CD4-positive, alpha-beta T cell (primary cell): ENCODE measurements at regions not wholly inside any gene's neighbourhood (a gene's known extent, or its start where the extent isn't known, plus 50 kb on each side); places are given as distances from the start of the nearest gene placed in this dataset.

ENCODE experiments used
- ATAC-seq: fragments of 200-7000 bp; cut with Tn5 transposase; one replicate; pipeline ENCODE4 v1.10.0; 2022; ENCODE audit warnings: mild to moderate bottlenecking; ENCODE audit not compliant: poor library complexity
- CTCF ChIA-PET: fragments of 350-600 bp; sonication (Branson Sonifier 250); formaldehyde crosslinking; loops from one replicate; lab custom pipeline; 2021; ENCODE audit warnings: antibody characterized with exemption, inconsistent platforms; lab: Charles Lee
- POLR2A ChIA-PET: fragments of 350-600 bp; sonication (Branson Sonifier 250); formaldehyde crosslinking; loops from one replicate; lab custom pipeline; 2021; ENCODE audit warnings: antibody characterized with exemption, inconsistent platforms; lab: Charles Lee
- DNase-seq, 14 experiments: peaks; one replicate each; pipeline ENCODE4 v3.0.0-alpha.2; 2013 to 2020; ENCODE audit warnings: mixed read lengths in 2 of 14
- H3K27ac ChIP-seq, 2 donors: one replicate each; pipeline versions ENCODE4 v1.5.1 to v1.7.0; 2013; ENCODE audit warnings: low read length in 2 of 2, low read depth in 1 of 2, mild to moderate bottlenecking in 1 of 2
- H3K27me3 ChIP-seq, 2 experiments: 1 replicate in 1 of 2; 2 replicates in 1 of 2; pipeline versions ENCODE4 v1.6.1 to v1.7.0; 2013; ENCODE audit warnings: low read length in 2 of 2, control low read depth in 1 of 2, mild to moderate bottlenecking in 1 of 2, moderate library complexity in 1 of 2; ENCODE audit not compliant: insufficient read depth in 2 of 2, control insufficient read depth in 1 of 2
- H3K36me3 ChIP-seq: one replicate; pipeline ENCODE4 v1.6.1; 2013; ENCODE audit warnings: low read length, control low read depth; ENCODE audit not compliant: insufficient read depth
- H3K4me1 ChIP-seq: one replicate; pipeline ENCODE4 v1.6.1; 2013; ENCODE audit warnings: low read length, control low read depth; ENCODE audit not compliant: insufficient read depth
- H3K4me3 ChIP-seq: one replicate; pipeline ENCODE4 v1.5.1; 2013; ENCODE audit warnings: mild to moderate bottlenecking, low read length, moderate library complexity
- H3K9me3 ChIP-seq, 2 experiments: 1 replicate in 1 of 2; 2 replicates in 1 of 2; pipeline versions ENCODE4 v1.6.1 to v1.7.0; 2013; ENCODE audit warnings: low read length in 2 of 2, mild to moderate bottlenecking in 2 of 2, control low read depth in 1 of 2, moderate library complexity in 1 of 2; ENCODE audit not compliant: control insufficient read depth in 1 of 2, insufficient read depth in 1 of 2
- H3K27ac Mint-ChIP-seq: one replicate; pipeline ENCODE4 v1.8.0; 2020; ENCODE audit warnings: mixed read lengths
- H3K27me3 Mint-ChIP-seq: one replicate; pipeline ENCODE4 v1.8.0; 2021; ENCODE audit warnings: mixed read lengths
- H3K36me3 Mint-ChIP-seq: one replicate; pipeline ENCODE4 v1.8.0; 2021; ENCODE audit warnings: low read depth, mixed read lengths
- H3K4me1 Mint-ChIP-seq: one replicate; pipeline ENCODE4 v1.8.0; 2021; ENCODE audit warnings: low read depth, mixed read lengths
- H3K4me3 Mint-ChIP-seq: one replicate; pipeline ENCODE4 v1.8.0; 2020; ENCODE audit warnings: mild to moderate bottlenecking, mixed read lengths
- H3K9me3 Mint-ChIP-seq: one replicate; pipeline ENCODE4 v1.8.0; 2020; ENCODE audit warnings: mixed read lengths
- intact Hi-C, 2 experiments: fragments of 100-400 bp; cut with DNase I in 1 of 2; cut with micrococcal nuclease in 1 of 2; formaldehyde crosslinking; loops; one replicate each; pipeline versions ENCODE4 v1.15.1 to v1.9.0; 2023 to 2025; cut with DNase I, micrococcal nuclease
- TF ChIP-seq, protein P1 (sequence below): fragments of 200-600 bp; IDR thresholded peaks from one replicate; pipeline ENCODE4 v1.8.0; 2022; ENCODE audit warnings: antibody characterized with exemption, mild to moderate bottlenecking

DNA sequence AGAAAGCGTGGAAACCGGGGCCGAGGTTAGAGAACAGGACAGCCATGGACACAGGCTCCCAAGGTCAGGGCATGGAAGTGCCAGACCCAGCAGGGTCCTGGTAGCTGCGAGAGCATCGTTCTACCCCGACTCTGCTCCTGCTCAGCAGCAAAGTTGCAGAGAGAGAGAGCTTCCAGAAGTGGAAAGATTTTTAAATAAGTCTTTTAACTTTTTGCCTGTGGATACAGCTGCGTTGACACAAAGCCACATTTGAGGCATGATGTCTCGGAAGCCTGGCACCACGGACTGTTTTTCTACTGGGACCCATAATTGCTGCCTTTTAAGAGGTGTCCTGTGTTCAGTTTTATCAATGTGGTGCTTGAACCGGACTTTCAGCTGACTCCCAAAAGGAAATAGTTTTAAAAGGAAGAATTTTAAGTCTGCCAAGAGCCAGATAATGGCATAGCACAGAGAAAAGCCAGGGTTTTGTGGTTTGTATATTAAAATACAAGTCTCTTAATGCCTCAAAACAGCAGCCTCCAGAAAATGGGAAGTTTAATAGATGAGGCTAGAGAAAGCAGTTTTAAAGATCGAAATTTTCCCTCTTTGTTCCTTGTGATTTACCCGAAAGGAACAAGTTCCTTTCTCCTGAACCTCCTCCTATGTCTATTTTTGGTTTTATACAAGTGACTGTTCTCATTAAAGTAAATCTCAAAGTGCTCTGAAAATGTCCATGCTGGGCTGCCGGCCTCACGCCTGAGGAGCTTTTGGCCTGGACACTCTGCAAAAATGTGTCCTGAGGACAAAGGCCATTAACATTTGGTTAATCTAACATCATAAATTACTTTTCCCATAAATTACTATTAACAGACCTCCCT lies 91.5 kb downstream of the RIN2 start:
- no peaks in the 10 kb centered on the region for H3K4me1 Mint-ChIP-seq
- POLR2A ChIA-PET = no interaction called here
- ATAC-seq = no peak

DNA sequence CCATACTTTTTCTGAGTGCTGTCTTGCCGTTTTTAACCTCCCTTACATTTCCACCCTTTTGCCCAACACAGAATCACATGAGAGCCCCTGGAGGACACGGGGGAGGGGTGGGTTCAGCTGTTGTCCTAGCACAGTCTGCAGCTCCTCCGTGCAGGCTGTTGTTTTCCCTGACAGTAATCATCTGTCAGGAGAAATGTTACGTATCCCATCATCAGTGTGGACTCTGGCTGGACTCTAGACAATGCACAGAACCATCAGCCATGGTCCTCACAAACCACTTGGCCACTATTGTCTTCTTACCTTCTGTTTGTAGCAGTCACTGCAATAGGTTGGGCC lies 92.1 kb downstream of the RIN2 start:
- intact Hi-C loops = no loop called here
- no peak for DNase-seq
- Histone ChIP-seq H3K4me1 (no peaks in the 10 kb centered on the region), H3K4me3 (no peak overlapping the region), H3K9me3 (peaks cover 0 to 5% of the 10 kb centered on the region in 2 experiments), H3K36me3 (no peaks in the 10 kb centered on the region), H3K27me3 (no peaks in the 10 kb centered on the region), H3K27ac (no peak overlapping the region)
- TF ChIP-seq, protein P1, sequence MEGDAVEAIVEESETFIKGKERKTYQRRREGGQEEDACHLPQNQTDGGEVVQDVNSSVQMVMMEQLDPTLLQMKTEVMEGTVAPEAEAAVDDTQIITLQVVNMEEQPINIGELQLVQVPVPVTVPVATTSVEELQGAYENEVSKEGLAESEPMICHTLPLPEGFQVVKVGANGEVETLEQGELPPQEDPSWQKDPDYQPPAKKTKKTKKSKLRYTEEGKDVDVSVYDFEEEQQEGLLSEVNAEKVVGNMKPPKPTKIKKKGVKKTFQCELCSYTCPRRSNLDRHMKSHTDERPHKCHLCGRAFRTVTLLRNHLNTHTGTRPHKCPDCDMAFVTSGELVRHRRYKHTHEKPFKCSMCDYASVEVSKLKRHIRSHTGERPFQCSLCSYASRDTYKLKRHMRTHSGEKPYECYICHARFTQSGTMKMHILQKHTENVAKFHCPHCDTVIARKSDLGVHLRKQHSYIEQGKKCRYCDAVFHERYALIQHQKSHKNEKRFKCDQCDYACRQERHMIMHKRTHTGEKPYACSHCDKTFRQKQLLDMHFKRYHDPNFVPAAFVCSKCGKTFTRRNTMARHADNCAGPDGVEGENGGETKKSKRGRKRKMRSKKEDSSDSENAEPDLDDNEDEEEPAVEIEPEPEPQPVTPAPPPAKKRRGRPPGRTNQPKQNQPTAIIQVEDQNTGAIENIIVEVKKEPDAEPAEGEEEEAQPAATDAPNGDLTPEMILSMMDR = no peak
- ChIA-PET POLR2A (no interaction called here), CTCF (no interaction called here)
- Mint-ChIP-seq H3K36me3 (no peaks in the 10 kb centered on the region), H3K4me1 (no peaks in the 10 kb centered on the region), H3K9me3 (peaks cover 7% of the 10 kb centered on the region), H3K27ac (no peak overlapping the region), H3K4me3 (no peak overlapping the region), H3K27me3 (peaks cover 21% of the 10 kb centered on the region)
- no peak for ATAC-seq

More for the DNA sequence above, 91.5 kb downstream of the RIN2 start:
- Histone ChIP-seq H3K9me3 (peaks cover 0 to 5% of the 10 kb centered on the region in 2 experiments), H3K4me3 (no peak overlapping the region), H3K4me1 (no peaks in the 10 kb centered on the region), H3K27me3 (no peaks in the 10 kb centered on the region), H3K27ac (no peak overlapping the region), H3K36me3 (no peaks in the 10 kb centered on the region)
- no peak overlapping the region for H3K27ac Mint-ChIP-seq
- intact Hi-C loops = no loop called here
- H3K27me3 Mint-ChIP-seq = peaks cover 21% of the 10 kb centered on the region
- no peak overlapping the region for H3K4me3 Mint-ChIP-seq
- TF ChIP-seq, protein P1 = no peak
- DNase-seq = no peak
- peaks cover 7% of the 10 kb centered on the region for H3K9me3 Mint-ChIP-seq
- no peaks in the 10 kb centered on the region for H3K36me3 Mint-ChIP-seq
- CTCF ChIA-PET = no interaction called here

- TF ChIP-seq, protein P1 = no peak
- H3K9me3 ChIP-seq = peaks cover 0 to 5% of the 10 kb centered on the region in 2 experiments
- H3K4me3 Mint-ChIP-seq = no peak overlapping the region
- H3K36me3 Mint-ChIP-seq = no peaks in the 10 kb centered on the region
- H3K4me3 ChIP-seq = no peak overlapping the region
- ChIA-PET CTCF (no interaction called here), POLR2A (no interaction called here)
- no peaks in the 10 kb centered on the region for H3K27me3 ChIP-seq
- no peaks in the 10 kb centered on the region for H3K36me3 ChIP-seq
- no peak for DNase-seq
- no peak overlapping the region for H3K27ac Mint-ChIP-seq
- H3K27ac ChIP-seq = no peak overlapping the region
- intact Hi-C loops = no loop called here
- H3K4me1 ChIP-seq = no peaks in the 10 kb centered on the region
- no peak for ATAC-seq
- no peaks in the 10 kb centered on the region for H3K4me1 Mint-ChIP-seq
- H3K27me3 Mint-ChIP-seq = peaks cover 11% of the 10 kb centered on the region
- peaks cover 2% of the 10 kb centered on the region for H3K9me3 Mint-ChIP-seq
Measured at GRCh38 chr20:19851861-19852260, 93.8 kb downstream of the RIN2 start.
